HG03159 (cell line): ENCODE measurements at regions not wholly inside any gene's neighbourhood (a gene's known extent, or its start where the extent isn't known, plus 50 kb on each side); places are given as distances from the start of the nearest gene placed in this dataset.
"Not testable (repeated sequence)": the region's sequence is repeated elsewhere in the genome, so short reads cannot be mapped to it uniquely, and the experiment has no call there.

ENCODE experiments used
- ATAC-seq: cut with Tn5 transposase; IDR thresholded peaks from one replicate; pipeline ENCODE4 v1.9.1; 2021; ENCODE audit warnings: mild to moderate bottlenecking, moderate library complexity; ENCODE audit not compliant: unreplicated experiment

- no peak for ATAC-seq
Measured at GRCh38 chr10:22086730-22087401, 83.3 kb upstream of the DNAJC1 start.

- not testable (repeated sequence) for ATAC-seq
Measured at GRCh38 chr10:22079921-22080320, 76.4 kb upstream of the DNAJC1 start.

- ATAC-seq: no peak
Measured at GRCh38 chr10:22071332-22071731, 67.8 kb upstream of the DNAJC1 start.

DNA sequence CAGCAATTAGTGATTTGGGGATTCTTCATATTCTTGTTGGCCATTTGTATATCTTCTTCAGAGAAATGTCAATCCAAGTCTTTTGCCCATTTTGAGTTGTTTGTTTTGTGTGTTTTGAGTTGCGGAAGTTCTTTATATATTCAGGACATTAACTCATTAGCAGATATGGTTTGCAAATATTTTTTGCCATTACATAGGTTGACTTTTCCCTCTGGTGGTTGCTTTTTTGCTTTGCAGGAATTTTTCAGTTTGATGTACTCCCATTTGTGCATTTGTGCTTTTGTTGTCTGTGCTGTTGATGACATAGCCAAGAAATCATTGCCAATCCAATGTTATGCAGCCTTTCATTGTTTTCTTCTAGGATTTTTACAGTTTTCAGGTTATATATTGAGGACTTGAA is 63.6 kb upstream of the DNAJC1 start:
- ATAC-seq: no peak

GRCh38 chr10:22060984-22061383 is 57.5 kb upstream of the DNAJC1 start:
- ATAC-seq: not testable (repeated sequence)

DNA sequence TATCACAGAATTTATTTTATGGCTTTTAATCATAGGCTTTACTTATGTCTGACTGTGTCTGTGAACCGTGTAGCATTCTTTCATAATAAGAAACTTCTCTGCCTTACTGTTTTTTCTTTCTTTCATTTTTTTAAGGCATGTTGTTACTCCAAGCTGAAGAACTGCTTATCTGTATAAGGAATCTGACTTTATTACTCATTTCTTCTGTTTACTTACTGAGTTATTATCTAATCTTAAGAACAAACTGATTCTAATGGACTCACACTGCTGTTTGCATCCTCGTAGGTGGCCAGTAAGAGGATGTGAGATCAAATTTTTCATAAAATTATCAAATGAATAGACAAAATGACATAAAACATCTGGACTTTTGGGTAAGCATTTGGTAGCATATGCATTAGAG is 54.7 kb upstream of the DNAJC1 start:
- ATAC-seq: no peak

- ATAC-seq: no peak
Measured at GRCh38 chr10:22054961-22055360, 51.4 kb upstream of the DNAJC1 start.
